ENCODE measurements at regions not wholly inside any gene's neighbourhood (a gene's known extent, or its start where the extent isn't known, plus 50 kb on each side); places are given as distances from the start of the nearest gene placed in this dataset.

DNA sequence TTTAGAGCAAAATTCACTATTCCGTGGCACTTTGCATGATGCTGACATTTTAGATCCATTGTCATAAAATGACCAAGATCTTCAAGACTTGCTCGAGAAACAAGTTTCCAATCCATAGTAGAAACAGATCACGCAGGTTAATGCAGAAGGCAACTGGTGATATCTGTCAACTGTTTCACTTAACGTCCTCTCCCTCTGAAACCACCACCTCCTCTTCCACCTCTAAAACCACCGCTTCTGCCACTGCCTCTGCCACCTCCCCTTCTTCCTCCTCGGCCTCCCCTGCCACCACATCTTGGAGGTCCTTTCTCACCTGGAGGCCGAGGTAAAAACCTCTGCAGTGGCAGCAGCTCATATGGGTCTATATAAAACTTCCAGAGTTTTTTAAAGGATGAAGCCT, 84.6 kb upstream of the IRF2 start:
- TF ChIP-seq CEBPB (IDR thresholded peaks at IDR 0.05) (no peak), TAF1 (IDR thresholded peaks at IDR 0.05; ENCODE audit: low read depth) (no peak)

DNA sequence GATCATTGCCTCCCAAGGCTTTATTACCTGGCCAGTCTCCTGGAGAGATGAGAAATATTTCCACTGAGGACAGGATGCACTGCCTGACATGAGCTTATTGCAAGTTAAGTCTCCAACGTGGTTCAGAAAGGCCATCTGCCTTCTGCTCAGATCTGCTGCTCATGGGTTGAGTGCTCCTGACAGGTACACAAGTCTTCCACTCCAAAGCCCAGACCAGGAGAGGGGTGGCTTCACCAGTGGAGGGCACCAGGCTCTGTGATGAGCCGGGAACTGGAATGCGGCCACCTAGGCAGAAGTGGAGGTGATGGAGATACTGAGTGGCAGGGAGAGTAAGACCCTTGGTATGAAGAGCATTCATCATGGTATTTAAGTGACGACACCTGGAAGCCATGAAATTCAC, 79.5 kb upstream of the IRF2 start:
- no peak for TF ChIP-seq TCF12 (IDR thresholded peaks at IDR 0.05; ENCODE audit: low read depth)
- no peak for TF ChIP-seq NFIC (IDR thresholded peaks at IDR 0.05)
- TF ChIP-seq, protein P1, sequence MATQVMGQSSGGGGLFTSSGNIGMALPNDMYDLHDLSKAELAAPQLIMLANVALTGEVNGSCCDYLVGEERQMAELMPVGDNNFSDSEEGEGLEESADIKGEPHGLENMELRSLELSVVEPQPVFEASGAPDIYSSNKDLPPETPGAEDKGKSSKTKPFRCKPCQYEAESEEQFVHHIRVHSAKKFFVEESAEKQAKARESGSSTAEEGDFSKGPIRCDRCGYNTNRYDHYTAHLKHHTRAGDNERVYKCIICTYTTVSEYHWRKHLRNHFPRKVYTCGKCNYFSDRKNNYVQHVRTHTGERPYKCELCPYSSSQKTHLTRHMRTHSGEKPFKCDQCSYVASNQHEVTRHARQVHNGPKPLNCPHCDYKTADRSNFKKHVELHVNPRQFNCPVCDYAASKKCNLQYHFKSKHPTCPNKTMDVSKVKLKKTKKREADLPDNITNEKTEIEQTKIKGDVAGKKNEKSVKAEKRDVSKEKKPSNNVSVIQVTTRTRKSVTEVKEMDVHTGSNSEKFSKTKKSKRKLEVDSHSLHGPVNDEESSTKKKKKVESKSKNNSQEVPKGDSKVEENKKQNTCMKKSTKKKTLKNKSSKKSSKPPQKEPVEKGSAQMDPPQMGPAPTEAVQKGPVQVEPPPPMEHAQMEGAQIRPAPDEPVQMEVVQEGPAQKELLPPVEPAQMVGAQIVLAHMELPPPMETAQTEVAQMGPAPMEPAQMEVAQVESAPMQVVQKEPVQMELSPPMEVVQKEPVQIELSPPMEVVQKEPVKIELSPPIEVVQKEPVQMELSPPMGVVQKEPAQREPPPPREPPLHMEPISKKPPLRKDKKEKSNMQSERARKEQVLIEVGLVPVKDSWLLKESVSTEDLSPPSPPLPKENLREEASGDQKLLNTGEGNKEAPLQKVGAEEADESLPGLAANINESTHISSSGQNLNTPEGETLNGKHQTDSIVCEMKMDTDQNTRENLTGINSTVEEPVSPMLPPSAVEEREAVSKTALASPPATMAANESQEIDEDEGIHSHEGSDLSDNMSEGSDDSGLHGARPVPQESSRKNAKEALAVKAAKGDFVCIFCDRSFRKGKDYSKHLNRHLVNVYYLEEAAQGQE (IDR thresholded peaks at IDR 0.05; ENCODE audit: low read depth) = no peak
- TF ChIP-seq, protein P2, sequence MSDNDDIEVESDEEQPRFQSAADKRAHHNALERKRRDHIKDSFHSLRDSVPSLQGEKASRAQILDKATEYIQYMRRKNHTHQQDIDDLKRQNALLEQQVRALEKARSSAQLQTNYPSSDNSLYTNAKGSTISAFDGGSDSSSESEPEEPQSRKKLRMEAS (IDR thresholded peaks at IDR 0.05) = no peak
- TF ChIP-seq YY1 (IDR thresholded peaks at IDR 0.05; ENCODE audit: low read depth) = no peak
- no peak for TF ChIP-seq CREB1 (IDR thresholded peaks at IDR 0.05; ENCODE audit: low read depth)
- TF ChIP-seq, protein P3, sequence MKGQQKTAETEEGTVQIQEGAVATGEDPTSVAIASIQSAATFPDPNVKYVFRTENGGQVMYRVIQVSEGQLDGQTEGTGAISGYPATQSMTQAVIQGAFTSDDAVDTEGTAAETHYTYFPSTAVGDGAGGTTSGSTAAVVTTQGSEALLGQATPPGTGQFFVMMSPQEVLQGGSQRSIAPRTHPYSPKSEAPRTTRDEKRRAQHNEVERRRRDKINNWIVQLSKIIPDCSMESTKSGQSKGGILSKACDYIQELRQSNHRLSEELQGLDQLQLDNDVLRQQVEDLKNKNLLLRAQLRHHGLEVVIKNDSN (IDR thresholded peaks at IDR 0.05) = no peak
- TF ChIP-seq ZBTB7A (IDR thresholded peaks at IDR 0.05; ENCODE audit: low read depth) = no peak
- no peak for TF ChIP-seq TEAD4 (IDR thresholded peaks at IDR 0.05)
- TF ChIP-seq RAD21 (IDR thresholded peaks at IDR 0.05; ENCODE audit: low read depth) = no peak
- TF ChIP-seq CEBPB (IDR thresholded peaks at IDR 0.05) = no peak
- no peak for TF ChIP-seq FOXM1 (IDR thresholded peaks at IDR 0.05; ENCODE audit: borderline replicate concordance, low read depth)
- TF ChIP-seq TAF1 (IDR thresholded peaks at IDR 0.05; ENCODE audit: low read depth) = no peak
- TF ChIP-seq EGR1 (IDR thresholded peaks at IDR 0.05) = no peak
- TF ChIP-seq EP300 (IDR thresholded peaks at IDR 0.05; ENCODE audit: borderline replicate concordance) = no peak

DNA sequence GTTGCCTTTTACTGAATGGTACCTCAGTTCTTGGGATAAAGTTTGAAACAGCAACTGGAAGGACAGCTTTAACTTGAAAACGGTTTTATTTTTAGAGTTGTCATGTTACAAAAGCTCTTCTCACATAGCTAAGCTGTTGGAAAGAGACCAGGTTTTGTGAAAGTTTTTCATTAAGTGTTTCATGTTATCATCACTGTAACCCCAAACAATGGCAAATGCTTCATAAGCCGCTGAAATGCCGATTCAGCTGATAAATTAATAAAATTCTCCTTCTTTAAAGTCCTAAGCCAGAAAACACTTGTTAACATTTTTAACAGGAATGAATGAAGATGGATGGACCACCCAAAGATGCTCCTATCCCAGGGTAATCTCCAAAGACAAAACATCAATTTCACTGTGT, 76.1 kb upstream of the IRF2 start:
- TF ChIP-seq TAF1 (IDR thresholded peaks at IDR 0.05; ENCODE audit: low read depth) (no peak), RAD21 (IDR thresholded peaks at IDR 0.05; ENCODE audit: low read depth) (no peak), EGR1 (IDR thresholded peaks at IDR 0.05) (no peak)

DNA sequence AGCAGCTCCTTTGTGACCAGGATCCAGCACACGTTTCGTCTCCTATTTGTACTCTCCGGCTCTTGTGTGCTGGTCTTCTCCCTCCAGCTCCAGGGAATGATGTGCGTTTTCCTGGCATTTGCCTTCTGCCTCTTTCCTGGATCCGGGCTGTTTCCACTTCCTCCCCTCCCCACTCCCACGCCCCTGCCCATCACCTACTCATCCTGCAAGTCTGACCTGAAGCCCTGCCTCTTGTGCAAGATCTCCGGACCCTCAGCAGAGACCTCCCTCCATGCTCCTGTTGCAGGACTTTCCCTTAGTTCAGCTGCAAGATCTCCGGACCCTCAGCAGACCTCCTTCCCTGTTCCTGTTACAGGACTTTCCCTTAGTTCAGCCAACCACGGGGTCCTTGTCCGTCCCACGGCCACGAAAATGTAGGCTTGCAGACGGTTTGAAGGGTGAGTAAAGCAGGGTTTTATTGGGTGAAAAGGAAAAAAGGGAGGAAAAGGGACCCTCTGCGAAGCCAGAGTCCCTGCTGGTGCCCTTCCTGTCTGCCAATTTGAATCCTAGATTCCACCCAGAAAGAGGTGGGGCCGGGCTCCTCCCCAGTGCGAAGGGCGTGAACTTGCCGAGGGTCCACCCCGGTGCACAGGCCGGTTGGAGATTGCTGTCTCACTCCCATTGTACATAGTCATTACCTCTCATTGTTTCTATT, 74.4 kb upstream of the IRF2 start:
- TF ChIP-seq RAD21 (IDR thresholded peaks at IDR 0.05; ENCODE audit: low read depth) (no peak), NFIC (IDR thresholded peaks at IDR 0.05) (no peak), CREB1 (IDR thresholded peaks at IDR 0.05; ENCODE audit: low read depth) (no peak), ZBTB7A (IDR thresholded peaks at IDR 0.05; ENCODE audit: low read depth) (no peak), EGR1 (IDR thresholded peaks at IDR 0.05) (no peak), EP300 (IDR thresholded peaks at IDR 0.05; ENCODE audit: borderline replicate concordance) (no peak), FOXM1 (IDR thresholded peaks at IDR 0.05; ENCODE audit: borderline replicate concordance, low read depth) (no peak)
- TF ChIP-seq, protein P2 (IDR thresholded peaks at IDR 0.05) = no peak

DNA sequence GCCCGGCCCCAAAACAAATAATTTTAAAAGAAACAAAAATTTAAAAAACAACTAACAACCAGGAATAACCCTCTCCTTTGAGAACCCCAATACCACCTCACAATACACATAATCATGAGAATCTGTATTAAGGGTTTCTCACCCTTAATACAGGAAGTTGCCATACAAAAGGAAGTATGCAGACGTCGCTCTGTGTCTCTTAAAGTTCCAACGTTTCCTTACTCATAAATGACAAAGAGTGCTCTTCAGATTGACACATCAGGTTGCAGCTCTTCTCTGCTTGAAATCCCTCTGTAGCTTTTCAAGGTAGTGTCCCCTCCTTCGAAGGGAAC, 73.9 kb upstream of the IRF2 start:
- TF ChIP-seq YY1 (IDR thresholded peaks at IDR 0.05; ENCODE audit: low read depth) (no peak), RAD21 (IDR thresholded peaks at IDR 0.05; ENCODE audit: low read depth) (no peak), ZBTB7A (IDR thresholded peaks at IDR 0.05; ENCODE audit: low read depth) (no peak), NFIC (IDR thresholded peaks at IDR 0.05) (no peak)
- TF ChIP-seq, protein P3 (IDR thresholded peaks at IDR 0.05) = no peak

DNA sequence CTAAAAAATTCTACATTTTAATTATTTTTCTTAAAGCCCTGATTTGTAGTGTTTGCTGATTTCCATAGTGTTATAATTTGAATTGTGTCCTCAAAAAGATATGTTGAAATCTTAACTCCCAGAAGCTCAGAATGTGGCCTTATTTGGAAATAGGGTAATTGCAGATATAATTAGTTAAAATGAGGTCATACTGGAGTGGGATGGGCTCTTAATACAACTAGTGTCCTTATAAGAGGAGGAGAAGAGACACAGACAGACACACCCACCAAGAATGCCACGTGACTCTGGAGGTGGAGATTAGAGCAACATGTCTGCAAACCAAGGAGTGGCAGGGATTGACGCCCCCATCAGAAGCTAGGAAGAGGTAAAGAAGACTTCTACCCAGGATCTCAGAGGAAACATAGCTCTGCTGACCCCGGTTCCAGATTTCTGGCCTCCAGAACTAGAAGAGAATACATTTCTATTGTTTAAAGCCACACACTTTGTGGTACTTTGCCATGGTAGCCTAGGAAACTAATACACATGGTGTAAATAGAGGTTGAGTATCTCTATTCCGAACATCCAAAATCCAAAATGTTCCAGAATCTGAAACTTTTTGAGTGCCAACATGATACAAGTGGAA, 70.5 kb upstream of the IRF2 start:
- TF ChIP-seq FOXM1 (IDR thresholded peaks at IDR 0.05; ENCODE audit: borderline replicate concordance, low read depth) = no peak
- TF ChIP-seq, protein P3 (IDR thresholded peaks at IDR 0.05) = peak; percentile 81

DNA sequence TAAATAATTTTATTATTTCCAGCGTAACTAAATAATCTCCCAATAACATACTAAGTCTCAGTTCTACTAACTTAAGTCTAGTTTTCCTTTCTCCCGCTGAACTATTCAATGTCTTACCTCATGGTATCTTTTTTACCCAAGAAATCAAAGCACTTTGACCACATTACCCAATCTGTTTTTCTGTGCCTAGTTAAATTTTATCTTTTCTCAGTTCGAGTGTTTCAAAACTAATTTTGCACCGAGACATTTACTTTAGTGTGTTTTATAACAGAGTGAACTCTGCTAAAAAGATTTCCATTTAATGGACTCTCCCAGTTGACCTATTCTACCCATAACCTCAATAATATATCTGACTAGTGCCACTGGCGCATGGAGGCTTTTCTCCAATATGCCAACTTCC, 67.6 kb upstream of the IRF2 start:
- TF ChIP-seq TEAD4 (IDR thresholded peaks at IDR 0.05) (no peak), TAF1 (IDR thresholded peaks at IDR 0.05; ENCODE audit: low read depth) (no peak), FOXM1 (IDR thresholded peaks at IDR 0.05; ENCODE audit: borderline replicate concordance, low read depth) (no peak)

DNA sequence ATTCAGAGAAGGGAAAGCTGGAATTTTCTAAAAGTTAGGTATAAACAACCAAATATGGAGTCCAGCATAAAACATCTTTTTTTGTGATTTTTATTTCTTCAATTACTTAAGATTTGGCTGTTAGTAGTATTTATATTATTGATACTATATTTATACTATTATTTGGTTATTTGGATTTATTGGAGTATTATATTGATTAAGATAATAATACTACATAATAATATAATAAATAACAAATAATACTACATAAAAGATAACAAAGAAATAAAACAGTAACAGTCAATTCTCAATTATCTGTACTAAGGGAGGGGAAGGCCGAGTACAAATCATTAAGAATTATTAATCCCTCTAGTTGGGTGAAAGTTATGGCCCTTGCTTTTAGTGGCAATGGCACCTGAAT, 66.0 kb upstream of the IRF2 start:
- TF ChIP-seq, protein P1 (IDR thresholded peaks at IDR 0.05; ENCODE audit: low read depth) = no peak
- TF ChIP-seq FOXM1 (IDR thresholded peaks at IDR 0.05; ENCODE audit: borderline replicate concordance, low read depth) (no peak), TCF12 (IDR thresholded peaks at IDR 0.05; ENCODE audit: low read depth) (no peak), YY1 (IDR thresholded peaks at IDR 0.05; ENCODE audit: low read depth) (no peak), CREB1 (IDR thresholded peaks at IDR 0.05; ENCODE audit: low read depth) (no peak), RAD21 (IDR thresholded peaks at IDR 0.05; ENCODE audit: low read depth) (no peak), TAF1 (IDR thresholded peaks at IDR 0.05; ENCODE audit: low read depth) (no peak), EGR1 (IDR thresholded peaks at IDR 0.05) (no peak), CEBPB (IDR thresholded peaks at IDR 0.05) (no peak), ZBTB7A (IDR thresholded peaks at IDR 0.05; ENCODE audit: low read depth) (no peak), TEAD4 (IDR thresholded peaks at IDR 0.05) (no peak), EP300 (IDR thresholded peaks at IDR 0.05; ENCODE audit: borderline replicate concordance) (no peak), NFIC (IDR thresholded peaks at IDR 0.05) (no peak)
- TF ChIP-seq, protein P3 (IDR thresholded peaks at IDR 0.05) = no peak
- TF ChIP-seq, protein P2 (IDR thresholded peaks at IDR 0.05) = no peak
